Mesendoderm (in vitro differentiated cells): ENCODE measurements at regions not wholly inside any gene's neighbourhood (a gene's known extent, or its start where the extent isn't known, plus 50 kb on each side); places are given as distances from the start of the nearest gene placed in this dataset.

Source experiments
- DNase-seq: peaks from one replicate; pipeline ENCODE4 v3.0.0; 2013
- H2AK5ac ChIP-seq: 2 replicates; pipeline ENCODE4 v1.6.1; 2013; ENCODE audit warnings: low read length, inconsistent platforms
- H2BK120ac ChIP-seq: 2 replicates; pipeline ENCODE4 v1.6.1; 2013; ENCODE audit warnings: low read depth, mild to moderate bottlenecking, low read length, moderate library complexity, mixed read lengths
- H2BK15ac ChIP-seq: replicated peaks from 2 replicates; pipeline ENCODE4 v1.6.1; 2013; ENCODE audit warnings: low read depth, mild to moderate bottlenecking, moderate library complexity
- H2BK5ac ChIP-seq: 2 replicates; pipeline ENCODE4 v1.6.1; 2013; ENCODE audit warnings: low read length, inconsistent platforms
- H3K18ac ChIP-seq: 2 replicates; pipeline ENCODE4 v1.6.1; 2013; ENCODE audit warnings: mild to moderate bottlenecking, low read length, mixed read lengths
- H3K23ac ChIP-seq: one replicate; pipeline ENCODE4 v1.6.1; 2013; ENCODE audit warnings: low read length
- H3K27ac ChIP-seq: 2 replicates; pipeline ENCODE4 v1.5.1; 2013; ENCODE audit warnings: low read depth, mild to moderate bottlenecking, inconsistent platforms, low read length, moderate library complexity
- H3K27me3 ChIP-seq: 2 replicates; pipeline ENCODE4 v1.6.1; 2013; ENCODE audit warnings: low read length, control low read depth, mild to moderate bottlenecking, inconsistent platforms; ENCODE audit not compliant: insufficient read depth, poor library complexity
- H3K36me3 ChIP-seq: 2 replicates; pipeline ENCODE4 v1.6.1; 2013; ENCODE audit warnings: low read length, inconsistent platforms; ENCODE audit not compliant: control insufficient read depth, insufficient read depth
- H3K4ac ChIP-seq: one replicate; pipeline ENCODE4 v1.6.1; 2013; ENCODE audit warnings: low read depth, mild to moderate bottlenecking, low read length, moderate library complexity
- H3K4me1 ChIP-seq: 2 replicates; pipeline ENCODE4 v1.6.1; 2013; ENCODE audit warnings: low read depth, low read length, inconsistent platforms; ENCODE audit not compliant: control insufficient read depth
- H3K4me2 ChIP-seq: 2 replicates; pipeline ENCODE4 v1.6.1; 2013; ENCODE audit warnings: low read length
- H3K4me3 ChIP-seq: 2 replicates; pipeline ENCODE4 v1.5.1; 2013; ENCODE audit warnings: mild to moderate bottlenecking, low read length
- H3K56ac ChIP-seq: one replicate; pipeline ENCODE4 v1.6.1; 2013; ENCODE audit warnings: low read length
- H3K79me1 ChIP-seq: 2 replicates; pipeline ENCODE4 v1.6.1; 2013; ENCODE audit warnings: low read length, inconsistent platforms
- H3K79me2 ChIP-seq: 2 replicates; pipeline ENCODE4 v1.6.1; 2013; ENCODE audit warnings: mild to moderate bottlenecking, low read length; ENCODE audit not compliant: control insufficient read depth, insufficient read depth
- H3K9ac ChIP-seq: 2 replicates; pipeline ENCODE4 v1.6.1; 2013; ENCODE audit warnings: low read length, inconsistent platforms
- H4K5ac ChIP-seq: one replicate; pipeline ENCODE4 v1.6.1; 2013; ENCODE audit warnings: low read length
- H4K8ac ChIP-seq: one replicate; pipeline ENCODE4 v1.6.1; 2013; ENCODE audit warnings: low read depth, mild to moderate bottlenecking, control low read depth, low read length, moderate library complexity
- WGBS: extraction: QIAGEN DNeasy Blood & Tissue Kit; methylation state at CpG from one replicate; pipeline ENCODE4 v1.1.7; 2013; ENCODE audit warnings: low lambda C conversion rate, missing lambda C conversion rate; ENCODE audit not compliant: insufficient coverage; ENCODE audit errors: extremely low coverage; 5-methylcytosine and 5-hydroxymethylcytosine counted together

- Histone ChIP-seq H3K4ac (no peak overlapping the region), H2AK5ac (no peak overlapping the region), H3K27ac (no peak overlapping the region), H3K79me2 (no peaks in the 10 kb centered on the region), H3K4me1 (no peaks in the 10 kb centered on the region), H3K27me3 (no peaks in the 10 kb centered on the region), H4K5ac (no peak overlapping the region), H3K79me1 (no peaks in the 10 kb centered on the region), H2BK5ac (no peak overlapping the region), H2BK120ac (no peak overlapping the region), H3K56ac (no peak overlapping the region), H3K23ac (no peak overlapping the region), H3K9ac (no peak overlapping the region), H4K8ac (no peak overlapping the region), H3K36me3 (no peaks in the 10 kb centered on the region), H3K18ac (no peak overlapping the region), H3K4me2 (no peak overlapping the region), H2BK15ac (no peak overlapping the region), H3K4me3 (no peak overlapping the region)
- DNase-seq, result no peak
- WGBS, result no CpG with 5 or more reads among the region's 2 CpGs
These were observed 715.5 kb downstream of the SORCS3 start for GRCh38 chr10:105356626-105357025.

- no peak overlapping the region for H3K23ac ChIP-seq
- H2BK120ac ChIP-seq, result no peak overlapping the region
- H2BK15ac ChIP-seq, result no peak overlapping the region
- no peaks in the 10 kb centered on the region for H3K36me3 ChIP-seq
- no peak overlapping the region for H2BK5ac ChIP-seq
- no peak overlapping the region for H3K4ac ChIP-seq
- H4K8ac ChIP-seq, result no peak overlapping the region
- H3K56ac ChIP-seq, result no peak overlapping the region
- no peak overlapping the region for H3K9ac ChIP-seq
- H3K4me2 ChIP-seq, result no peak overlapping the region
- DNase-seq, result no peak
- no peaks in the 10 kb centered on the region for H3K79me2 ChIP-seq
- no peaks in the 10 kb centered on the region for H3K79me1 ChIP-seq
- H3K18ac ChIP-seq, result no peak overlapping the region
- H3K27ac ChIP-seq, result no peak overlapping the region
- no peak overlapping the region for H3K4me3 ChIP-seq
- no peaks in the 10 kb centered on the region for H3K27me3 ChIP-seq
- H4K5ac ChIP-seq, result no peak overlapping the region
- H2AK5ac ChIP-seq, result no peak overlapping the region
- WGBS, result no CpG with 5 or more reads among the region's 1 CpG
- no peaks in the 10 kb centered on the region for H3K4me1 ChIP-seq
These were observed 712.9 kb downstream of the SORCS3 start for GRCh38 chr10:105354010-105354409.

- Histone ChIP-seq H3K79me1 (no peaks in the 10 kb centered on the region), H2AK5ac (no peak overlapping the region), H2BK120ac (no peak overlapping the region), H3K4me1 (no peaks in the 10 kb centered on the region), H3K23ac (no peak overlapping the region), H2BK5ac (no peak overlapping the region), H3K18ac (no peak overlapping the region), H3K56ac (no peak overlapping the region), H2BK15ac (no peak overlapping the region), H3K4ac (no peak overlapping the region), H3K36me3 (no peaks in the 10 kb centered on the region), H3K9ac (no peak overlapping the region), H3K27ac (no peak overlapping the region), H3K79me2 (no peaks in the 10 kb centered on the region), H3K4me2 (no peak overlapping the region), H4K5ac (no peak overlapping the region), H4K8ac (no peak overlapping the region), H3K27me3 (no peaks in the 10 kb centered on the region), H3K4me3 (no peak overlapping the region)
- DNase-seq, result no peak
- no CpG with 5 or more reads among the region's 6 CpGs for WGBS
These were observed 711.7 kb downstream of the SORCS3 start for GRCh38 chr10:105352827-105353226.

- Histone ChIP-seq H3K36me3 (no peaks in the 10 kb centered on the region), H3K56ac (no peak overlapping the region), H3K79me1 (no peaks in the 10 kb centered on the region), H3K4me2 (no peak overlapping the region), H3K79me2 (no peaks in the 10 kb centered on the region), H2AK5ac (no peak overlapping the region), H3K4ac (no peak overlapping the region), H3K27ac (no peak overlapping the region), H3K4me1 (no peaks in the 10 kb centered on the region), H3K4me3 (no peak overlapping the region), H2BK15ac (no peak overlapping the region), H3K27me3 (no peaks in the 10 kb centered on the region), H4K5ac (no peak overlapping the region), H3K9ac (no peak overlapping the region), H4K8ac (no peak overlapping the region), H2BK120ac (no peak overlapping the region), H2BK5ac (no peak overlapping the region), H3K18ac (no peak overlapping the region), H3K23ac (no peak overlapping the region)
- no peak for DNase-seq
- WGBS, result no CpG with 5 or more reads among the region's 2 CpGs
These were observed 711.2 kb downstream of the SORCS3 start for GRCh38 chr10:105352281-105352680.

GRCh38 chr10:105351187-105351586, 710.1 kb downstream of the SORCS3 start:
- H3K23ac ChIP-seq, result no peak overlapping the region
- no CpG with 5 or more reads among the region's 2 CpGs for WGBS
- no peaks in the 10 kb centered on the region for H3K27me3 ChIP-seq
- no peak overlapping the region for H3K4ac ChIP-seq
- no peak overlapping the region for H4K8ac ChIP-seq
- no peak overlapping the region for H3K27ac ChIP-seq
- H3K79me1 ChIP-seq, result no peaks in the 10 kb centered on the region
- no peak overlapping the region for H3K4me3 ChIP-seq
- H3K56ac ChIP-seq, result no peak overlapping the region
- no peak overlapping the region for H3K4me2 ChIP-seq
- H3K9ac ChIP-seq, result no peak overlapping the region
- no peaks in the 10 kb centered on the region for H3K36me3 ChIP-seq
- H3K79me2 ChIP-seq, result no peaks in the 10 kb centered on the region
- no peak overlapping the region for H2BK5ac ChIP-seq
- no peak overlapping the region for H4K5ac ChIP-seq
- H2AK5ac ChIP-seq, result no peak overlapping the region
- DNase-seq, result no peak
- H3K4me1 ChIP-seq, result no peaks in the 10 kb centered on the region
- H2BK15ac ChIP-seq, result no peak overlapping the region
- H3K18ac ChIP-seq, result no peak overlapping the region
- no peak overlapping the region for H2BK120ac ChIP-seq

GRCh38 chr10:105347487-105347886, 706.4 kb downstream of the SORCS3 start:
- Histone ChIP-seq H3K79me2 (no peaks in the 10 kb centered on the region), H3K4me1 (peaks cover 2% of the 10 kb centered on the region), H2AK5ac (no peak overlapping the region), H3K56ac (no peak overlapping the region), H4K5ac (no peak overlapping the region), H2BK5ac (no peak overlapping the region), H3K36me3 (no peaks in the 10 kb centered on the region), H3K4me2 (no peak overlapping the region), H4K8ac (no peak overlapping the region), H3K27ac (no peak overlapping the region), H3K4ac (no peak overlapping the region), H3K18ac (no peak overlapping the region), H3K79me1 (no peaks in the 10 kb centered on the region), H3K27me3 (no peaks in the 10 kb centered on the region), H3K9ac (no peak overlapping the region), H2BK120ac (no peak overlapping the region), H3K4me3 (no peak overlapping the region), H3K23ac (no peak overlapping the region), H2BK15ac (no peak overlapping the region)
- no CpG with 5 or more reads among the region's 2 CpGs for WGBS
- no peak for DNase-seq
